ENCODE measurements at regions not wholly inside any gene's neighbourhood (a gene's known extent, or its start where the extent isn't known, plus 50 kb on each side); places are given as distances from the start of the nearest gene placed in this dataset.

GRCh38 chr3:102674284-102674683 lies 239.5 kb downstream of the ZPLD1 start:
- 91 to 94% methylated on average over 7 of the region's 7 CpGs for WGBS, 2 donors
- DNase-seq, result no peak

GRCh38 chr3:102676424-102676823 lies 241.6 kb downstream of the ZPLD1 start:
- no peak for ATAC-seq (ENCODE audit: insufficient read depth, low FRiP score)
- peaks cover 0 to 8% (median 0%) of the 10 kb centered on the region in 5 donors for H3K4me1 ChIP-seq (ENCODE audit: control insufficient read depth in 5 of 5, insufficient read depth in 5 of 5, low read length in 5 of 5)
- H3K9ac ChIP-seq (ENCODE audit: insufficient read depth in 1 of 2, low read length in 2 of 2), result no peak overlapping the region
- H3K4me3 ChIP-seq, result no peak overlapping the region
- TF ChIP-seq CTCF (IDR thresholded peaks at IDR 0.05; ENCODE audit: control extremely low read depth, extremely low read depth), result no peak
- no peaks in the 10 kb centered on the region for H3K36me3 ChIP-seq (ENCODE audit: control insufficient read depth in 4 of 4, insufficient read depth in 4 of 4, low read length in 4 of 4)
- DNase-seq, result no peak
- no peaks in the 10 kb centered on the region for H3K9me3 ChIP-seq (ENCODE audit: control insufficient read depth in 4 of 4, insufficient read depth in 3 of 4, low read length in 3 of 4)
- H3K27me3 ChIP-seq (ENCODE audit: control insufficient read depth in 3 of 3, insufficient read depth in 3 of 3, low read length in 2 of 3), result no peaks in the 10 kb centered on the region
- no peak overlapping the region for H3K27ac ChIP-seq (ENCODE audit: low read depth in 1 of 2, low read length in 1 of 2)

More at GRCh38 chr3:102674284-102674683, 239.5 kb downstream of the ZPLD1 start:
- ATAC-seq (ENCODE audit: insufficient read depth, low FRiP score), result no peak
- H3K9me3 ChIP-seq (ENCODE audit: control insufficient read depth in 4 of 4, insufficient read depth in 3 of 4, low read length in 3 of 4), result no peaks in the 10 kb centered on the region
- no peak overlapping the region for H3K9ac ChIP-seq (ENCODE audit: insufficient read depth in 1 of 2, low read length in 2 of 2)
- H3K27ac ChIP-seq (ENCODE audit: low read depth in 1 of 2, low read length in 1 of 2), result no peak overlapping the region
- H3K4me3 ChIP-seq, result no peak overlapping the region
- H3K36me3 ChIP-seq (ENCODE audit: control insufficient read depth in 4 of 4, insufficient read depth in 4 of 4, low read length in 4 of 4), result no peaks in the 10 kb centered on the region
- H3K4me1 ChIP-seq (ENCODE audit: control insufficient read depth in 5 of 5, insufficient read depth in 5 of 5, low read length in 5 of 5), result peaks cover 0 to 8% (median 0%) of the 10 kb centered on the region in 5 donors
- no peaks in the 10 kb centered on the region for H3K27me3 ChIP-seq (ENCODE audit: control insufficient read depth in 3 of 3, insufficient read depth in 3 of 3, low read length in 2 of 3)
- TF ChIP-seq CTCF (IDR thresholded peaks at IDR 0.05; ENCODE audit: control extremely low read depth, extremely low read depth), result no peak

- Histone ChIP-seq H3K9me3 (ENCODE audit: control insufficient read depth in 4 of 4, insufficient read depth in 3 of 4, low read length in 3 of 4) (no peaks in the 10 kb centered on the region), H3K9ac (ENCODE audit: insufficient read depth in 1 of 2, low read length in 2 of 2) (no peak overlapping the region), H3K27ac (ENCODE audit: low read depth in 1 of 2, low read length in 1 of 2) (no peak overlapping the region), H3K36me3 (ENCODE audit: control insufficient read depth in 4 of 4, insufficient read depth in 4 of 4, low read length in 4 of 4) (no peaks in the 10 kb centered on the region), H3K27me3 (ENCODE audit: control insufficient read depth in 3 of 3, insufficient read depth in 3 of 3, low read length in 2 of 3) (no peaks in the 10 kb centered on the region), H3K4me1 (ENCODE audit: control insufficient read depth in 5 of 5, insufficient read depth in 5 of 5, low read length in 5 of 5) (no peaks in the 10 kb centered on the region), H3K4me3 (no peak overlapping the region)
- ATAC-seq (ENCODE audit: insufficient read depth, low FRiP score), result no peak
- TF ChIP-seq CTCF (IDR thresholded peaks at IDR 0.05; ENCODE audit: control extremely low read depth, extremely low read depth), result no peak
- no peak for DNase-seq
Observed at GRCh38 chr3:102682741-102683140, 247.9 kb downstream of the ZPLD1 start.

- DNase-seq (no peak), ATAC-seq (ENCODE audit: insufficient read depth, low FRiP score) (no peak)
- H3K27ac ChIP-seq (ENCODE audit: low read depth in 1 of 2, low read length in 1 of 2), result no peak overlapping the region
- no peaks in the 10 kb centered on the region for H3K27me3 ChIP-seq (ENCODE audit: control insufficient read depth in 3 of 3, insufficient read depth in 3 of 3, low read length in 2 of 3)
- no peak overlapping the region for H3K4me3 ChIP-seq
- TF ChIP-seq CTCF (IDR thresholded peaks at IDR 0.05; ENCODE audit: control extremely low read depth, extremely low read depth), result no peak
- no peaks in the 10 kb centered on the region for H3K9me3 ChIP-seq (ENCODE audit: control insufficient read depth in 4 of 4, insufficient read depth in 3 of 4, low read length in 3 of 4)
- H3K4me1 ChIP-seq (ENCODE audit: control insufficient read depth in 5 of 5, insufficient read depth in 5 of 5, low read length in 5 of 5), result no peaks in the 10 kb centered on the region
- WGBS, 2 donors, result 84 to 90% methylated on average over 2 of the region's 2 CpGs
- H3K9ac ChIP-seq (ENCODE audit: insufficient read depth in 1 of 2, low read length in 2 of 2), result no peak overlapping the region
- no peaks in the 10 kb centered on the region for H3K36me3 ChIP-seq (ENCODE audit: control insufficient read depth in 4 of 4, insufficient read depth in 4 of 4, low read length in 4 of 4)
Observed at GRCh38 chr3:102686792-102687191, 252.0 kb downstream of the ZPLD1 start.

Measured in lung (tissue), 11 donors.